B cell (primary cell): ENCODE measurements at regions not wholly inside any gene's neighbourhood (a gene's known extent, or its start where the extent isn't known, plus 50 kb on each side); places are given as distances from the start of the nearest gene placed in this dataset.

ENCODE experiments used
- ATAC-seq: fragments of 200-7000 bp; cut with Tn5 transposase; one replicate; pipeline ENCODE4 v1.10.0; 2021; ENCODE audit warnings: low read depth, mild to moderate bottlenecking, moderate number of reproducible peaks, moderate library complexity
- CTCF ChIA-PET: fragments of 350-600 bp; sonication (Branson Sonifier 250); formaldehyde crosslinking; loops from one replicate; lab custom pipeline; 2021; ENCODE audit warnings: antibody characterized with exemption, inconsistent platforms; lab: Charles Lee
- POLR2A ChIA-PET: fragments of 350-600 bp; sonication (Branson Sonifier 250); formaldehyde crosslinking; loops from one replicate; lab custom pipeline; 2021; ENCODE audit warnings: antibody characterized with exemption; lab: Charles Lee
- DNase-seq: peaks from one replicate; pipeline ENCODE4 v3.0.0; 2013
- H2AFZ ChIP-seq: 2 replicates; pipeline ENCODE4 v1.6.1; 2012; ENCODE audit warnings: mild to moderate bottlenecking, low read depth, low read length; ENCODE audit not compliant: insufficient read depth, poor library complexity, severe bottlenecking
- H3K27ac ChIP-seq, 2 donors: 1 replicate in 1 of 2; 2 replicates in 1 of 2; pipeline ENCODE4 v1.5.1; 2012 to 2013; ENCODE audit warnings: low read length in 2 of 2, mild to moderate bottlenecking in 2 of 2, moderate library complexity in 1 of 2
- H3K27me3 ChIP-seq, 4 experiments: fragments of 200-600 bp in 1 of 4; sonication (generic) in 1 of 4; replicated peaks in 1 of 4; 1 replicate in 2 of 4; 2 replicates in 2 of 4; pipeline versions ENCODE4 v1.6.1 to v1.7.0; 2013 to 2016; ENCODE audit warnings: low read length in 3 of 4, mild to moderate bottlenecking in 2 of 4, mixed read lengths in 1 of 4, moderate library complexity in 1 of 4; ENCODE audit not compliant: insufficient read depth in 4 of 4, control insufficient read depth in 3 of 4; ENCODE audit errors: control extremely low read depth in 1 of 4
- H3K36me3 ChIP-seq, 2 experiments: replicated peaks in 1 of 2; 1 replicate in 1 of 2; 2 replicates in 1 of 2; pipeline versions ENCODE4 v1.6.1 to v1.7.1; 2013; ENCODE audit warnings: low read length in 1 of 2; ENCODE audit not compliant: insufficient read depth in 2 of 2, control insufficient read depth in 1 of 2; ENCODE audit errors: control extremely low read depth in 1 of 2, extremely low read depth in 1 of 2
- H3K4me1 ChIP-seq, 2 donors: fragments of 200-600 bp in 1 of 2; sonication (generic) in 1 of 2; 1 replicate in 1 of 2; 2 replicates in 1 of 2; pipeline versions ENCODE4 v1.5.1 to v1.6.1; 2013 to 2017; ENCODE audit warnings: low read length in 2 of 2; ENCODE audit not compliant: control insufficient read depth in 2 of 2, insufficient read depth in 2 of 2
- H3K4me2 ChIP-seq: replicated peaks from 2 replicates; pipeline ENCODE3; 2012; ENCODE audit warnings: mild to moderate bottlenecking, low read depth, low read length; ENCODE audit not compliant: poor library complexity, severe bottlenecking
- H3K4me3 ChIP-seq, 5 experiments: fragments of 200-600 bp in 1 of 5; sonication (generic) in 1 of 5; 1 replicate in 3 of 5; 2 replicates in 2 of 5; pipeline versions ENCODE4 v1.5.1 to v1.7.0; 2011 to 2016; ENCODE audit warnings: low read length in 4 of 5, mild to moderate bottlenecking in 4 of 5, low read depth in 2 of 5, control low read depth in 1 of 5, moderate library complexity in 1 of 5; ENCODE audit not compliant: insufficient read depth in 1 of 5; ENCODE audit errors: control extremely low read depth in 1 of 5, extremely low read depth in 1 of 5
- H3K79me2 ChIP-seq: fragments of 200-600 bp; sonication (generic); one replicate; pipeline ENCODE4 v1.6.0; 2016; ENCODE audit warnings: low read length; ENCODE audit not compliant: control insufficient read depth, insufficient read depth
- H3K9ac ChIP-seq: fragments of 200-600 bp; sonication (generic); 2 replicates; pipeline ENCODE4 v1.6.1; 2017; ENCODE audit warnings: mild to moderate bottlenecking, low read length, moderate library complexity
- H3K9me3 ChIP-seq, 3 donors: one replicate each; pipeline versions ENCODE4 v1.6.1 to v1.7.1; 2013; ENCODE audit warnings: low read length in 2 of 3; ENCODE audit not compliant: control insufficient read depth in 2 of 3, insufficient read depth in 1 of 3; ENCODE audit errors: control extremely low read depth in 1 of 3
- H4K20me1 ChIP-seq: 2 replicates; pipeline ENCODE4 v1.6.0; 2012; ENCODE audit warnings: mild to moderate bottlenecking, low read length; ENCODE audit not compliant: insufficient read depth, control insufficient read depth, poor library complexity, severe bottlenecking
- H3K27ac Mint-ChIP-seq: one replicate; pipeline ENCODE4 v1.8.0; 2021; ENCODE audit warnings: mixed read lengths
- H3K27me3 Mint-ChIP-seq: one replicate; pipeline ENCODE4 v1.8.0; 2021; ENCODE audit warnings: mixed read lengths
- H3K4me1 Mint-ChIP-seq: one replicate; pipeline ENCODE4 v1.8.0; 2021; ENCODE audit warnings: mixed read lengths
- H3K4me3 Mint-ChIP-seq: one replicate; pipeline ENCODE4 v1.8.0; 2021; ENCODE audit warnings: mixed read lengths
- H3K9me3 Mint-ChIP-seq: one replicate; pipeline ENCODE4 v1.8.0; 2022; ENCODE audit warnings: mixed read lengths; ENCODE audit not compliant: insufficient read depth
- EZH2 ChIP-seq: IDR thresholded peaks from 2 replicates; pipeline ENCODE4 v1.6.1; 2012; ENCODE audit warnings: borderline replicate concordance, low read depth, mild to moderate bottlenecking, moderate library complexity, low read length; ENCODE audit not compliant: insufficient read depth, poor library complexity, severe bottlenecking
- WGBS: methylation state at CpG from one replicate; pipeline ENCODE4 v1.1.5; 2013; ENCODE audit warnings: missing lambda C conversion rate; ENCODE audit not compliant: insufficient coverage; 5-methylcytosine and 5-hydroxymethylcytosine counted together
- intact Hi-C: fragments of 100-400 bp; cut with micrococcal nuclease; formaldehyde crosslinking; loops from one replicate; pipeline ENCODE4 v1.10.0; 2022
- TF ChIP-seq, protein P1 (sequence below): fragments of 200-600 bp; IDR thresholded peaks from one replicate; pipeline ENCODE4 v1.8.0; 2022; ENCODE audit warnings: antibody characterized with exemption, mild to moderate bottlenecking

DNA sequence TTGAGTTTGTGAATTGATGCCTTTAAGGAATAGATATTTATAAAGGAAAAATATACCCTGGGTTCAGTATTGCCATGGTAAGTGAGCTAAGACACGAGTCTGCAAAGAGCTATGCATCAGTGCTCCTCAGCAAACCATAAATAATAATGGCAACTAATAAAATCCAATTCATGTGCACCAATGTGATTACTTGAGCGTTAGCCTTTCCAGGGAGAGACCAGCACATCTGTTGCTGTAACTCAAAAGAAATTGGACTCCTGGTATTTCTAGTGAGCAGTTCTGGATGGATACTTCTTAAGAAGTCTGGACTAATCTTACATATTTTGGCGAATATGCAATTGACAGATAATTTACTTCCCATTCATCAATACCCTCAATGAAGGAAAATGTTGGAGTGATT lies 373.3 kb downstream of the ARHGEF28 start:
- Histone ChIP-seq H4K20me1 (no peaks in the 10 kb centered on the region), H3K4me1 (no peaks in the 10 kb centered on the region), H2AFZ (no peak overlapping the region), H3K36me3 (no peaks in the 10 kb centered on the region), H3K9ac (no peak overlapping the region), H3K4me2 (no peak overlapping the region), H3K27ac (no peak overlapping the region), H3K9me3 (no peaks in the 10 kb centered on the region), H3K79me2 (no peaks in the 10 kb centered on the region), H3K27me3 (peaks cover 0 to 4% (median 0%) of the 10 kb centered on the region in 4 experiments), H3K4me3 (no peak overlapping the region)
- Mint-ChIP-seq H3K9me3 (peaks cover 4% of the 10 kb centered on the region), H3K4me1 (no peaks in the 10 kb centered on the region), H3K4me3 (no peak overlapping the region), H3K27ac (no peak overlapping the region), H3K27me3 (peaks cover 9% of the 10 kb centered on the region)
- CTCF ChIA-PET, result no interaction called here
- intact Hi-C loops, result no loop called here
- DNase-seq (no peak), ATAC-seq (no peak)
- POLR2A ChIA-PET, result no interaction called here
- WGBS, result 67% methylated on average over 1 of the region's 3 CpGs
- TF ChIP-seq EZH2, result no peak
- TF ChIP-seq, protein P1, sequence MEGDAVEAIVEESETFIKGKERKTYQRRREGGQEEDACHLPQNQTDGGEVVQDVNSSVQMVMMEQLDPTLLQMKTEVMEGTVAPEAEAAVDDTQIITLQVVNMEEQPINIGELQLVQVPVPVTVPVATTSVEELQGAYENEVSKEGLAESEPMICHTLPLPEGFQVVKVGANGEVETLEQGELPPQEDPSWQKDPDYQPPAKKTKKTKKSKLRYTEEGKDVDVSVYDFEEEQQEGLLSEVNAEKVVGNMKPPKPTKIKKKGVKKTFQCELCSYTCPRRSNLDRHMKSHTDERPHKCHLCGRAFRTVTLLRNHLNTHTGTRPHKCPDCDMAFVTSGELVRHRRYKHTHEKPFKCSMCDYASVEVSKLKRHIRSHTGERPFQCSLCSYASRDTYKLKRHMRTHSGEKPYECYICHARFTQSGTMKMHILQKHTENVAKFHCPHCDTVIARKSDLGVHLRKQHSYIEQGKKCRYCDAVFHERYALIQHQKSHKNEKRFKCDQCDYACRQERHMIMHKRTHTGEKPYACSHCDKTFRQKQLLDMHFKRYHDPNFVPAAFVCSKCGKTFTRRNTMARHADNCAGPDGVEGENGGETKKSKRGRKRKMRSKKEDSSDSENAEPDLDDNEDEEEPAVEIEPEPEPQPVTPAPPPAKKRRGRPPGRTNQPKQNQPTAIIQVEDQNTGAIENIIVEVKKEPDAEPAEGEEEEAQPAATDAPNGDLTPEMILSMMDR, result no peak

DNA sequence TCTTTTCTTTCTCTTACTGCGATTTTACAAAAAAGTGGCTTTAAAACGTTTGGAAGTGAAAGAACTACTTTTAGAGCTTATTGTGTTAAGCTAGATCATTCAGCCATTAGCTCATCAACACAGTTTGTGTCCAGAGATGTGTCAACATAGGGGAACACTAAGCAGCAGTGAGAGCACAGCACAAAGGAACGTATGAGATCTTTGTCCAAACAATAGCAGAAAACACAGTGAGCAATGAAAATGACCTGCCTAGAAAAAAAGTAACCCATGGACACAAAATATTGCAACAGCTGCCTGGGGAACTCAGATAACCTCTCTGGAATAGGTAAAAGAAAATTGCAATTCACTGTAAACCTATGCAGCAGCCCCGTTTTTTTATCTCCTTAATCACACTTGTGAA lies 372.5 kb downstream of the ARHGEF28 start:
- Histone ChIP-seq H3K4me2 (no peak overlapping the region), H3K36me3 (no peaks in the 10 kb centered on the region), H3K9ac (no peak overlapping the region), H3K27ac (no peak overlapping the region), H3K9me3 (no peaks in the 10 kb centered on the region), H3K79me2 (no peaks in the 10 kb centered on the region), H4K20me1 (no peaks in the 10 kb centered on the region), H3K27me3 (peaks cover 0 to 4% (median 0%) of the 10 kb centered on the region in 4 experiments), H3K4me3 (no peak overlapping the region), H2AFZ (no peak overlapping the region), H3K4me1 (no peaks in the 10 kb centered on the region)
- Mint-ChIP-seq H3K4me3 (no peak overlapping the region), H3K4me1 (no peaks in the 10 kb centered on the region), H3K9me3 (peaks cover 8% of the 10 kb centered on the region), H3K27ac (no peak overlapping the region), H3K27me3 (peaks cover 9% of the 10 kb centered on the region)
- intact Hi-C loops, result no loop called here
- WGBS, result 67% methylated on average over 1 of the region's 4 CpGs
- ATAC-seq (no peak), DNase-seq (no peak)
- CTCF ChIA-PET, result no interaction called here
- POLR2A ChIA-PET, result no interaction called here
- TF ChIP-seq, protein P1, result no peak
- TF ChIP-seq EZH2, result no peak
